Islet precursor cell (in vitro differentiated cells): ENCODE measurements at regions not wholly inside any gene's neighbourhood (a gene's known extent, or its start where the extent isn't known, plus 50 kb on each side); places are given as distances from the start of the nearest gene placed in this dataset.
"Not testable (repeated sequence)": the region's sequence is repeated elsewhere in the genome, so short reads cannot be mapped to it uniquely, and the experiment has no call there.

Experiments used
- DNase-seq: peaks from one replicate; pipeline ENCODE4 v3.0.0-alpha.2; 2018

DNA sequence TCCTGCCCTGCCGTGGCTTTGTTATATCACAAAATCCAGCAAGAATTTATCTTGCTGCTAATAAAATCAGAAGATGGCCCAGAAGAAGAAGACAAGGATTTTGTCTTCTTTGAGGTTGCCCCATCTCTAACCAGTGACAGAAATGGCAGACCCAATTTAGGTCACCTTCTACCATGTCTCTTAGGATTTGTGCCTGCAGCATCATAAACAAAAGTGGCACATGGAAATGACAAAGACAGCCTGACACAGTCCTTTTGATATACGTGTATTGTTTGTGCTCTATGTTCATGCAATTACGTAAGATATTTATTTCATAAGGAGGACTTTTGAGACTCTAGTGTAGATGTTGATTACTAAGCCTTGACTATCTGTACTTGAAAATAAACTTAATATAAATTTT lies 135.9 kb upstream of the TMTC4 start:
- no peak for DNase-seq

DNA sequence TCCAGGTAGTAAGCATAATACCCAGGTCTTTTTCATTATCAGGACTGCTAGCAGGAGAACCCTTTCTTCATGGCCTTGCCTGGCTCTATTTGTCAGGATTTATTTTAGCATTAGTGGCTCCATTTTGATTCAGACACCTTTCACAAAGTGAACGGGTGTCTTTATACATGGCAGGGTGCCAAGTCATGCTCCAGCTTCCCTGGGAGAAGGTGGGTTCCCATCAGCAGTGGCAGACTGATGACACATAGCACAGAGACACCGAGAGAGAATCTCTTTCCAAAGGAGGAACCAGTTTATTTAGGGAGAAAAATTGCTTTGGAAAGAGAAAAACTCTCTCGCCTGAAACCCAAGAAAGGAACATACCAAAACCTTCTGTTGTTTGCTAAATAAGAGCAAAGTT lies 135.3 kb upstream of the TMTC4 start:
- DNase-seq, result no peak

DNA sequence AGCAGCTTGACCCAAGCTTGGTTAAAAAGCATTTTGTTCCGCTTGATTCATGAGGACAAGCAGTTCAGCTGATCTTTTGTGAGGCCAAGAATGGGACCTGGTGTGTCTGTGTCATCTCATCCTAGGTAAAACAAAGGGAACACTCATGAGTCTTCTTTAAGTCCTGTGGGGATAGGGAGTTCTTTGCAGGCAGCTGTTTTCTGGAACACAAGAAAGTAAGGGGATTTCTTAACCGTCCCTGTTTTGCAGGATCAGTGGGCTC lies 134.5 kb upstream of the TMTC4 start:
- DNase-seq, result no peak

DNA sequence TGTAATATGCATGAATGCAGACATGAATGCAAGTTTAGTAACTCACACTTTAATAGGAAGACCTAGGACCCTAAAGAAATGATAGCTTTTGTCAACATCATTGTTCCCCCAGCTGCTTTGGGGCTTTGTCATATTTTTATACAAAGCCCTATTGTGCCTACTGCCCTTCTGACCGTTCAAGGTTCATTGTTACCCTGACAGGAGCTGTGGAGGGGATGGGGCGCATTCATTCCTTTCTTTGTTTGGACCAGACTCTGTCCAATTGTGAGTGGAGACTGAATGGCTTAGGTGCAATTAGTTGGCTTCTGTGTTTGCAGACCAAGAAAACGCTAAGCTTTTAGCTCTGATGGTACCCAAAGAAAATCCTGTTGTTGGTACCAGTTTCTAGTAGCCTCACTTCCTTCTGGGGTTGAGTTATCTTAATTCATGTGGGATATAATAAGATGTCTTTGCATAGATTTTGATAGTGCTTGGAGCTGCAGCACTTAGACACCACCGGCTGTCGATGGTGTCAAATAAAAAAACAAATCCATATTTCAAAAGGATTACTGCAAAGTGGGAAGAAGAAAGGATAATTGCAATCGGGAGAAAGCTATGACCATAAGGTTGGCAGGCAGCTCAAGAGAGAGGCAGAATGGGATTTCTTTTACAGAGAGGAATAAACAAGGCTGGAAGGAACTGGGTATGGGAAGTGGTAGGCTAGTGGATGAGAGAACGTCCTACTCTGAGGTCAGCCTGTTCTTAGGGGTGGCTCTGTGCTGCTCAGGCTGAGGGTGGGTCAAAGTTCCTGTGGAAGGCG lies 133.9 kb upstream of the TMTC4 start:
- no peak for DNase-seq

DNA sequence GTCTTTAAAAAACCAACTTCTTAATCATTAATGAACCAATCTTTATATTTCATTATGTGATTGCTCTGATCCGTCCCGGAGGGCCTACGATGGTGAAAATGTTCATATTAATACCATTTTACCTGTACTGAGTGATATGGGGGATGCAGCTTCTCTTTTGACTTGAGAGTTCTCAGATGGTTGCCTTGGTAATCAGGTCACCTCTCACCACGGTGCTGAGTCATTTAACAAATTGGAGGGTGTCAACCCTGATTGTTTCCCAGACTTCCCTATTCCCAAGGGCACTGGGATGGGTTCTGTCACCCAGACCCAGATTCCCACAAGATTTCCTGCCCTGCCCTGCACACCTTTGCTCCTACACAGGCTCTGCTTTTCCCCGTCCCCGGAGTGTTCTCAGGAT lies 128.5 kb upstream of the TMTC4 start:
- no peak for DNase-seq

DNA sequence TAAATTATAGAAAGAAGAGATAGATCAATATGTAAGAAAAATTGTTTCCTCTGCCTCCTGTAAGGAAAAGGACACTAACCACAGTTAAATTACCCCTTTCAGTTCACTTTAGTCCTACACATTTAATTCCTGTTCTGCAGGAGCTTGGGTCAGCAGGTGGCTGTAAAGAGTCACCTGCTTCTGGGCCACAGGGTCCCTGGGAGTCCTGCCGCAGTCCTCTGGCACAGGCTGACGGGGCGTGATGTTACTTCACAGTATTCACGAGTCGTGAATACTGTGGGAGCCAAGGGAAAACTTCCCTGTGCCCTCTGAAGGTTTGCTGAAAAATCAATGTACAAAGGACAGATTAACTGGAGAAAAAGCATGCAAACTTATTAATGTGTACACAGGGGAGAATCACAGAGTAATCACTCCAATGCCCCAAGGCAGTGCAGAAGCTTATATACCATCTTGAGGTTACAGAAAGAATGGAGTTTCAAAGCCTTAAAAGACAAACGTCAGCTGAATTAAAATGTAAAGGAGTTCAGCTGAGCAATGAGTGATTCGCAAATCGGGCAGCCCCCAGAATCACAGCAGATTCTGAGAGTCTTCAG lies 125.8 kb upstream of the TMTC4 start:
- no peak for DNase-seq

DNA sequence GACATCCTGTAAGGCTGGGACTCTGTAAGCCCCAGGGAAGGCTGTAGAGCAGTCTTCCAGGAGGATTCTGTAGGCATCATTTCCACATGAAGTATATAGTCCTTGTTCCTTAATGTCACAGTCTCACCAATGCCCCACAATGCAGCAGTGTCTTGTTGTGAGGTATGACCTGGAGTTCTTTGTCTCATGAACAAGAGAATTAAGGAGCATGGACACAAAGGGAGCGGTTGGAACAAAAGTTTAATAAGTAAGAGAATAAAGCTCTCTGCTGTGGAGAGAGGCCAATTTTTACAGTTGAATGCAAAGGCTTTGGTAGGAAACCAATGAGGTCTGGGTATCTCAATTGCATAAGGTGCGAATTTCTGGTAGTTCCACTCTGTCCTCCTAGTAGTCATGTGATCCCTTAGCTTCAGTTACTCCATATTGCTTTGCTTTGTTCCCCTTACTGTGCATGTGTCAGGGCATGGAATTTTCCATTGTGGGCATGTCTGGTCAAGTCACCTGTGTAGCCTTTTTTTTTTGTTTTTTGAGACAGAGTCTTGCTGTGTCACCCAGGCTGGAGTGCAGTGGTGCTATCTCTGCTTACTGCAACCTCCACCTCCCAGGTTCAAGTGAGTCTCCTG lies 124.3 kb upstream of the TMTC4 start:
- DNase-seq, result no peak

DNA sequence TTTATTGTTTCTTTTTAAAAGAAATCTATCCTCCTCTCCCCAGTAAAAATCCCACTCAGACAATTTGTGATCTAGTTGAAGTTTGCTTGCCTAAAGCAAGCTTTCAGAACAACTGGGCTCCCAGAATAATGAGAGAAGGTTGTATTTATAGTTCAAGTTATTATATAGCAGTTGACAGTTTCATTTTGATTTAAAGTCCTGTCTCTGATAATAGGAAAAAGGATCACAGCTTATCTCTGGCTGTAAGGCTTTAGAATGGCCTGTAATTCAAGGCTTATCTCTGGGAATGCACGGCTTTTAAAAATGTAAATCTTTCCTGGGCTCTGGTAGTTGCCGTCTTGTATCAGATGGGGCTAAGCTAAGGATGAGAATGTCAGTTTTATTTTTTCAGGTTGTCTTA lies 123.3 kb upstream of the TMTC4 start:
- no peak for DNase-seq

DNA sequence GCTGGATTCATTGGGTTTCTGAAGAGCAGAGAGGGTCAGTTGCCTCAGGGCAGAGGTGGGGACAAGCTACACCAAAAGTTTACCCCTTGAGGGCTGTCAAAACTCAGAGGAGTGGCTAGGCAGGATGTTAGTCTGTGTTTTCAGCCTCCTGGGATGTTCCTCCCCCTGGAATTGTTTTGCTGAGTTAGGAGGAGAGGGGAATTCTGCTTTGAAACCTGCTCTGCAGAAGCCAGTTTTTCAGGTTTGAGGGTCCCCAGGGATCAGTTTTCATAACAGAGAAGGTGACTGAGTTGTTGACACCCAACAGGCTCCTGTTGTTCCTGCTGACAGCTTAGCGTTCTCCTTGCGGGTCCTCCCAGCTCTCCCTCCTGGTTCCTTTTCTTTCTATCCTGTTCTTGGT lies 121.9 kb upstream of the TMTC4 start:
- peak; percentile 62 for DNase-seq

DNA sequence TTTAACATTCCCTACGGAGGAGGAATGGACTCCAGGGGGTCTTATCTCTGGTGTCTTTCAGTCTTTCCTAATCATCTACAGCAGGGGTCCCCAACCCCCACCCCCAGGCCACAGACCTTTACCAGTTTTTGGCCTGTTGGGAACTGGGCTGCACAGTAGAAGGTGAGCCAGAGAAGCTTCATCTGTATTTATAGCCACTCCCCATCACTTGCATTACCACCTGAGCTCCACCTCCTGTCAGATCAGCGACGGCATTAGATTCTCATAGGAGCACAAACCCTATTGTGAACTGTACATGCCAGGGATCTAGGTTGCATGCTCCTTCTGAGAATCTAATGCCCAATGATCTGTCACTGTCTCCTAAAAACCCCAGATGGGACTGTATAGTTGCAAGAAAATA lies 120.0 kb upstream of the TMTC4 start:
- DNase-seq, result peak; percentile 6

DNA sequence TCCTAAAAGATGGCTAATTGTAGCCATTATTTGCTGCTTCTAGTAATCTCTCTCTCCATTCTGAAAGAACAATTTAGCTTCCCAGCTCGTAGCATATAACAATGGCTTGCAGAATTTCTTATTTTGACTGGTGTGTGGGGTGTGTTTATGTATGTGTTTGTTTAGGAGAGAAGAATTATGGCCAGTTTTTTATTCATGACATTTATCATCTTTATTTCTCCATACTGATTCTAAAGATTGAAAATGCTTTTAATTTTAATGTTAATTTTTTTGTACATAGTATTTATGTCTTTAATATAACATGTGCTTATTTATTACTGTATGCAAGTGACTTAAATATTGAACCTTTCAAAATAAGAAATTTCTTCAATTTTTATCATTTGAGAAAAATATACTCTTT lies 115.8 kb upstream of the TMTC4 start:
- no peak for DNase-seq

DNA sequence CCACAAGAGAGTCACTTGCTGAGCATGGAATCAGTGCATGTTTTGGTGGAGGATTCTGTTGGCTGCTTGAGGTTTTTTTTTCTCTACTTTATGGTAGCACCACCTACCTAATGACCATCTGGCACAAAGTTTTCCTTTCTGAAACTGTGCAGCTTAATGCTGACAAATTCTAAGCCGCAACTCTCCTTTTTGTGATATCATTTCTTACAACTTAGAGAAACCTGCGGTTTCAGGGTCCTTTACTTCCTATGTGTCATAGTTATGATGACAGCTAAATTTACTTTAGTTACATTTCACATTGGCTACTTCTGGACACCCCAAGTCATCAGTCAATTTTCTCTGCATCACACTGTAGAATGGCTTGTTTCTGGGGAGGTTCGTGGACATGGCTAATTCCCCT lies 115.4 kb upstream of the TMTC4 start:
- DNase-seq, result no peak

DNA sequence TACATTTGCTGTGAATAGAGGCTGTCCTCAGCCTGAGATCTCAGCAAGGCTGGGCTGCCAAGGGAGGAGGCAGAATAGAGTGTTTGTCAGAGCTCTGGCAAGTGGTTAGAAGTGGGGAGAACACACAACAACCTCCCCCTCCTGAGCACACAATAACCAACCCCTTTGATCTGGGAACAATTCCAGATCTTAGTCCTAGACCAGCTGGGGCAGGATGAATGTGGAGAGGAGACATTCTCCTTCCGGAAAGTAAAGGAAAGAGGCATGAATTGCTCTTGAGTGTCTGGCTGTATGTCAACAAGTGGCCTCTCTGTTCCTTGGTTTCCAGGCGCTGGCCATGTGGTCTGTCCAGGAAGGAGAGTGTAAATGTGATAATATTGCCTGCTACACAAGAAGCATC lies 114.9 kb upstream of the TMTC4 start:
- DNase-seq, result peak; percentile 81

DNA sequence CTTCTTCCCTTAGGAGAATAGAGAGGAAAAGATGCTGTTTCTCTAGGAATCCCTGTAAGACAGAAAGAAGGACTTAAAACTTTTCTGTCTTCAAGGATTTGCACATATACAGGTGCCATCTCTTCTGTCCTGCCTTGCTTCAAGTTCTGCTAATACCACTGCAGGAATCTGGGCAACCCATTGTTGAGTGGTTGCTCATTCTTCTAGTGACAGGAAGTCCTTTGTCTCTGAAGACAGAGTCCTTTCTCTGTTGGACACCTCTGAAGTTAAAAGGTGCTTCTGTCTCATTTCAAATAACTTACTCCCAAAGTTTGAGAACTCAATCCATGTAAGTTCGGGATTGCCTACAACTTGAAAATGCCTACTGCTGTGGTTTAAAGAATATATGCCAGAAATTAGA lies 114.4 kb upstream of the TMTC4 start:
- DNase-seq, result peak; percentile 51

DNA sequence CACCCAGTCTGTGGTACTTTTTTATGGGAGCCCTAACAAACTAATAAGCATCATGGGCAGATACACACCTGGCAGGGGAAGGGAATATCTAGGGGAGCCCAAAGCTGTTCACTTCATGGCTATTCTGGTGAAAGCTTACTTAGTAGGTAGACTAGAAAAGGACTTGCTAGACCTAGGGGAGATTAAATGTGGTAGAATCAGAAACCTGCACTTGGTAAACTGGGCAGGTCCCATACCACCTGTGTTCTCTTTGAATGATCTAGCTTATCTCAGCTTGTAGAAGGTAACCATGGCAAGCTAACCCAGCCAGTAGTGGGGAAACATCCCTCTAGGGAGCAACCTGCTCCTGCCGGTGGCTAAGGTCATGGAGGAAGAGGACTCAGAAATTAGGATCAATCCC lies 113.9 kb upstream of the TMTC4 start:
- peak; percentile 10 for DNase-seq

DNA sequence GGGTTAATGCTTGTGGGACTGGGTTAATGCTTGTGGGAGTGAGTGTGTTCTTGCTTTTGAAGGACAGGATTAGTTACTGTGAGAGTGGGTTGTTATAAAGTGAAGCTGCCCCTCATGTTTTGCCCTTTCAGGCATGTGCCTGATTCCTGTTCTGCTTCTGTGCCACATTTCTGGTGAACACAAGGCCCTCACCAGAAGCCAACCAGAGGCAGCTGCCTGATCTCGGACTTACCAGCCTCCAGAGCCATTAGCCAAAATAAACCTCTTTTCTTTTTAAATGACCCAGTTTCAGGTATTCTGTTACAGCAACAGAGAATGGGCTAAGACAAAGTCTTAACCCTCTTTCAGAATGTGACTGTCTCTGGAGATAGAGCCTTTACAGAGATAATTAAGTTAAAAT lies 113.3 kb upstream of the TMTC4 start:
- peak; percentile 8 for DNase-seq

DNA sequence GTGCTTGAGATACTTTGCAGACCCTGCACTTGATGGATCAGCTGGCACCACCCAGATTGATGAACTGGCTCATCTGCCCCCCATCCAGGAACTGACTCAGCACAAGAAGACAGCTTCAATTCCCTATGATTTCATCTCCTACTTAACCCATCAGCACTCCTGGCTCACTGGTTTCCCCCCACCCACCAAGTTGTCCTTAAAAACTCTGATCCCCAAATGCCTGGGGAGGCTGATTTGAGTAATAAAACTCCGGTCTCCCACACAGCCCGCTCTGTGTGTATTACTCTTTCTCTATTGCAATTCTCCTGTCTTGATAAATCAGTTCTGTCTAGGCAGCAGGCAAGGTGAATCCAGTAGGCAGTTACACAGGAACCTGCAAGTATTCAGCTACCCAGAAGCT lies 102.1 kb upstream of the TMTC4 start:
- peak; percentile 60 for DNase-seq

DNA sequence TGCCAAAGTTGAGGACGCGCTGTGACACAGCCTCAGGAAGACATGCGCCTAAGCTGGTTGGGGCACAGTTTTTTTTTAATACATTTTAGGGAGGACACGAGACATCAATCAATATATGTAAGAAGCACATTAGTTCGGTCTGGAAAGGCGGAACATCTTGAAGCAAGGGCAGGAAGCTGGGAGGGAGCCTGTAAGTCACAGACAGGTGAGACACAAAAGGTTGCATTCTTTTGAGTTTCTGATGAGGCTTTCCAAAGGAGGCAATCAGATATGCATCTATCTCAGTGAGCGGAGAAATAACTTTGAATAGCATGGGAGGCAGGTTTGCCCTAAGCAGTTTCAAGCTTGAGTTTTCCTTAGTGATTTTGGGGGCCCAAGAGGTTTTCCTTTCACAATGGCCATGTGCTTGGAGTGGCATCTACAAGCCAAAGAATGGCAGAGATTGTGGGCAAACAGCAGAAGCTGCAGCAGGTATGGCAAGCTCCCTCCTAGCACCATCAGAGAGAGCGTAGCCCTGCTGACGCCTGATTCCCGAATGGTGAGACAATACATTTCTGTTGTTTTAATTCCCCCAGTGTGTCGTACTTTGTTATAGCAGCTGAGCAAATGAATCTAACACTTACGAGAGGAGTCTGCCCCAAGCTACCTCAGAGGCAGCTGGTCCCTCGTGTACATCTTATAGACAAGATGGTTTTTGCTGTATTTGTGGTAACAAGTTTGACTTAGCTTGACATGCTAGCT lies 99.5 kb upstream of the TMTC4 start:
- DNase-seq, result no peak

DNA sequence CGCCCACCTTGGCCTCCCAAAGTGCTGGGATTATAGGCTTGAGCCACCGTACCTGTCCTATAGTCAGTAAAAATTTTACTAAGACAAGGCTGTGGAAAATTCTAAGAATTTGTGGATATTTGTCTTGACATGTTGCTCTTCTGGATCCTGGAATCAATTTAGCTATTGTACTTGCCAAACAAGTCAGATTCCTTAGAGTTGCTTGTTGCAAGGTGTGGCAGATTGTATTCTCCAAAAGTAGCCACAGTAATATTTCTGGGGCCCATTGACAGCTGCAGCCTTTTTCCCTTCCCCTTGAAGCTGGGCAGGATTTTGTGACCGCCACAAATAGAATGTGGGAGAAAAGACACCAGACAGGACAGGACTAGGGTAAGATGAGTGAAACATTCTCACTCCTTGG lies 98.8 kb upstream of the TMTC4 start:
- no peak for DNase-seq

DNA sequence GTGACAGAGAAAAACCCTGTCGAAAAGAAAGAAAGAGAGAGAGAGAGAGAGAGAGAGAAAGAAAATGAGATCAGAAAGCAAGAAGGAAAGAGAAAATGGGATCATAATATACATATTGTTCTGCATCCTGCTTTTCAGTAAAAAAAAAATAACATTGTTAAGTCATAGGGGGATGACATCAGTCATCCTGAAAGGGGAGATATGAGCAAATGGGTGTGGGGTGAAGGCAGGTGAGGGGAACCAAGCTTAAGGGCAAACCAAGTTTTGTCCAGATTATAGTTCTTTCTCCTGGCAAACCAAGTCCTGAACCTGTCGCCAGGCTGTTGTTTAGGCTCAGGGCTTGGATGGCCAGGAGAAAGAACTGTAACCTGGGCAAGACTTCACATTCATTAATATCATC lies 92.6 kb upstream of the TMTC4 start:
- no peak for DNase-seq

DNA sequence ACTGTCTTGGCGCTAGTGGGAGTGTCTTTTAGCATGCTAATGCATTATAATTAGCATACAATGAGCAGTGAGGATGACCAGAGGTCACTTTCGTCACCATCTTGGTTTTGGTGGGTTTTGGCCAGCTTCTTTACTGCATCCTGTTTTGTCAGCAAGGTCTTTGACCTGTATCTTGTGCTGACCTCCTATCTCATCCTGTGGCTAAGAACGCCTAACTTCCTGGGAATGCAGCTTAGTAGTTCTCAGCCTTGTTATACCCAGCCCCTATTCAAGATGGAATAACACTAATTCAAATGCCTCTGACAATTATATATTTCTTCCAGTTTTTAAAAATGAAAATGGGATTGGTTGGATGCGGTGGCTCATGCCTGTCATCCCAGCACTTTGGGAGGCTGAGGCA lies 92.0 kb upstream of the TMTC4 start:
- DNase-seq, result not testable (repeated sequence)

DNA sequence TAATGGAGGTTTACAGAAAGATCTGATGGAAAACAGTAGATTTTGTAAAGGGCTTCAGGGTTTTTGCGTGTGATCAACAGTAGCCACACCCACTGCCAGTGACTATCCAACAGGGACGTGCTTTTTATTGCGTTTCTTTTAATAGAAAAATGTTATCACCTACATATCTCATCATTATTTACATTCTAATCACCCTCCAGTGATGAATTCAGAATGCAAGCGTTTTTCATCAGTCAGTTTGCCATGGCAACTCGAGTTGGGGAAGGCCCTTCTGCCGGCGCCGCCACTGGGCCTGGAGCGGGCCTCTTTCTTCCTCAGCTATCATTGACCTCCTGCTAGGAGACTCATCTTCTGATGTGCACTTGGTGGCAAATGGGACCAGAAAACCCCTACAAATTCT lies 90.3 kb upstream of the TMTC4 start:
- no peak for DNase-seq

DNA sequence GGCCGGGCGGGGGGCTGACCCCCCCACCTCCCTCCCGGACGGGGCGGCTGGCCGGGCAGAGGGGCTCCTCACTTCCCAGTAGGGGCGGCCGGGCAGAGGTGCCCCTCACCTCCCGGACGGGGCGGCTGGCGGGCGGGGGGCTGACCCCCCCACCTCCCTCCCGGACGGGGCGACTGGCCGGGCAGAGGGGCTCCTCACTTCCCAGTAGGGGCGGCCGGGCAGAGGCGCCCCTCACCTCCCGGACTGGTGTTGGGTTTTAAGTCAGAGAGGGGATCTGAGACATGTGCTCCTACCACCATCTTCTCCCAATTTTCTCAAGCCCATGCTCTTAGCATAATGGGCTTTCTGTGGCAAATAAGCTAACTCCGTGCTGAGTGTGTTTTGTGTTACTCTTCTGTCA lies 87.5 kb upstream of the TMTC4 start:
- DNase-seq, result not testable (repeated sequence)

DNA sequence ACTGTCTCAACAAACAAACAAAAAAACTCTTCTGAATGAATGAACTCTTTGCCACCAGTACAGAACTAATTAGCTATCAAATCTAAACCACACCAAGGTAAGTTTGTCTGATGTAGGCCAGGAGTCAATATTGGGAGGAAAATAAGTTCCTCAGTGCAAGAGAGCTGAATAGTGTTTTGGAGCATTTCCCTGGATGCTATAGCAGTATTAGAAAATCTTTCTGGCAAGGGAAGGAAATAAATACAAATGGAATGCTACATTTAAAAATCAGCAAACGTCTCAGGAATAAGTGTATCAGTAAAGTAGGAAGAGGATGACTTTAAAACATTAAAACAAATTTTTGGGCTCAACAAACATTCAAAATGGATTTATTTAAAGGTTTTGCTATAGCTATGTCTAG lies 81.3 kb upstream of the TMTC4 start:
- no peak for DNase-seq
